AG10803 (cell line): ENCODE measurements at regions not wholly inside any gene's neighbourhood (a gene's known extent, or its start where the extent isn't known, plus 50 kb on each side); places are given as distances from the start of the nearest gene placed in this dataset.

Experiments used
- DNase-seq: peaks from one replicate; pipeline ENCODE4 v3.0.0; 2010; ENCODE audit warnings: low read depth
- H3K4me3 ChIP-seq: 2 replicates; pipeline ENCODE4 v1.5.1; 2011; ENCODE audit warnings: mild to moderate bottlenecking, low read length, control low read depth
- CTCF ChIP-seq: conservative IDR thresholded peaks from 2 replicates; pipeline ENCODE4 v1.5.1; 2011; ENCODE audit warnings: mild to moderate bottlenecking, low read length, control low read depth, inconsistent platforms

- no peak for DNase-seq
- no peak for TF ChIP-seq CTCF
- H3K4me3 ChIP-seq: no peak overlapping the region
Measured at GRCh38 chr5:158317507-158317906, 458.6 kb upstream of the CLINT1 start.

- TF ChIP-seq CTCF: 0 out of 2 replicates have a peak, but pooled peaks have one; percentile 8
Measured at GRCh38 chr5:158313733-158314464, 455.0 kb upstream of the CLINT1 start.

GRCh38 chr5:158313027-158313732 is 454.2 kb upstream of the CLINT1 start:
- no peak overlapping the region for H3K4me3 ChIP-seq
- no peak for TF ChIP-seq CTCF
- peak; percentile 50 for DNase-seq

More at GRCh38 chr5:158313733-158314464, 455.0 kb upstream of the CLINT1 start:
- H3K4me3 ChIP-seq: no peak overlapping the region
- DNase-seq: peak; percentile 15

- TF ChIP-seq CTCF: no peak
- no peak for DNase-seq
- no peak overlapping the region for H3K4me3 ChIP-seq
Measured at GRCh38 chr5:158309088-158309807, 450.3 kb upstream of the CLINT1 start.

- TF ChIP-seq CTCF: no peak
- H3K4me3 ChIP-seq: no peak overlapping the region
- DNase-seq: no peak
Measured at GRCh38 chr5:158308429-158309025, 449.6 kb upstream of the CLINT1 start.

GRCh38 chr5:158305861-158306260 is 446.9 kb upstream of the CLINT1 start:
- DNase-seq: peak; percentile 3
- no peak for TF ChIP-seq CTCF
- no peak overlapping the region for H3K4me3 ChIP-seq
